ENCODE measurements at regions not wholly inside any gene's neighbourhood (a gene's known extent, or its start where the extent isn't known, plus 50 kb on each side); places are given as distances from the start of the nearest gene placed in this dataset.
"Not testable (repeated sequence)": the region's sequence is repeated elsewhere in the genome, so short reads cannot be mapped to it uniquely, and the experiment has no call there.

GRCh38 chr6:144406796-144407195 is 121.7 kb downstream of the UTRN start:
- no peaks in the 10 kb centered on the region for H3K9me3 ChIP-seq (ENCODE audit: control insufficient read depth, low read length)
- H3K36me3 ChIP-seq (ENCODE audit: control insufficient read depth, insufficient read depth, low read length), result no peaks in the 10 kb centered on the region
- no peaks in the 10 kb centered on the region for H3K27me3 ChIP-seq (replicated peaks; ENCODE audit: control insufficient read depth, insufficient read depth, low read length, poor library complexity, severe bottlenecking)
- H3K27ac ChIP-seq (ENCODE audit: insufficient read depth, low read length, poor library complexity, severe bottlenecking), result no peak overlapping the region
- H3K4me3 ChIP-seq (ENCODE audit: insufficient read depth, low read depth, low read length, poor library complexity, severe bottlenecking), result no peak overlapping the region
- DNase-seq, result no peak
- H3K4me1 ChIP-seq (ENCODE audit: control insufficient read depth, insufficient read depth, low read length, poor library complexity, severe bottlenecking), result peaks cover 5% of the 10 kb centered on the region

- Histone ChIP-seq H3K4me1 (ENCODE audit: control insufficient read depth, insufficient read depth, low read length, poor library complexity, severe bottlenecking) (peaks cover 5% of the 10 kb centered on the region), H3K36me3 (ENCODE audit: control insufficient read depth, insufficient read depth, low read length) (no peaks in the 10 kb centered on the region)
These were observed 123.0 kb downstream of the UTRN start for GRCh38 chr6:144408161-144408560.

GRCh38 chr6:144410059-144410458 is 124.9 kb downstream of the UTRN start:
- no peak overlapping the region for H3K27ac ChIP-seq (ENCODE audit: insufficient read depth, low read length, poor library complexity, severe bottlenecking)
- no peaks in the 10 kb centered on the region for H3K27me3 ChIP-seq (replicated peaks; ENCODE audit: control insufficient read depth, insufficient read depth, low read length, poor library complexity, severe bottlenecking)
- no peak for DNase-seq
- peaks cover 5% of the 10 kb centered on the region for H3K4me1 ChIP-seq (ENCODE audit: control insufficient read depth, insufficient read depth, low read length, poor library complexity, severe bottlenecking)
- no peaks in the 10 kb centered on the region for H3K9me3 ChIP-seq (ENCODE audit: control insufficient read depth, low read length)
- H3K36me3 ChIP-seq (ENCODE audit: control insufficient read depth, insufficient read depth, low read length), result no peaks in the 10 kb centered on the region
- no peak overlapping the region for H3K4me3 ChIP-seq (ENCODE audit: insufficient read depth, low read depth, low read length, poor library complexity, severe bottlenecking)

More at GRCh38 chr6:144408161-144408560, 123.0 kb downstream of the UTRN start:
- Histone ChIP-seq H3K27ac (ENCODE audit: insufficient read depth, low read length, poor library complexity, severe bottlenecking) (no peak overlapping the region), H3K27me3 (replicated peaks; ENCODE audit: control insufficient read depth, insufficient read depth, low read length, poor library complexity, severe bottlenecking) (no peaks in the 10 kb centered on the region), H3K9me3 (ENCODE audit: control insufficient read depth, low read length) (no peaks in the 10 kb centered on the region), H3K4me3 (ENCODE audit: insufficient read depth, low read depth, low read length, poor library complexity, severe bottlenecking) (no peak overlapping the region)
- no peak for DNase-seq

- DNase-seq; H3K4me3 ChIP-seq (ENCODE audit: insufficient read depth, low read depth, low read length, poor library complexity, severe bottlenecking); H3K9me3 ChIP-seq (ENCODE audit: control insufficient read depth, low read length); H3K4me1 ChIP-seq (ENCODE audit: control insufficient read depth, insufficient read depth, low read length, poor library complexity, severe bottlenecking); H3K36me3 ChIP-seq (ENCODE audit: control insufficient read depth, insufficient read depth, low read length); H3K27ac ChIP-seq (ENCODE audit: insufficient read depth, low read length, poor library complexity, severe bottlenecking); H3K27me3 ChIP-seq (replicated peaks; ENCODE audit: control insufficient read depth, insufficient read depth, low read length, poor library complexity, severe bottlenecking): not testable (repeated sequence)
These were observed 125.4 kb downstream of the UTRN start for GRCh38 chr6:144410574-144410973.

GRCh38 chr6:144411531-144412165 is 126.5 kb downstream of the UTRN start:
- no peaks in the 10 kb centered on the region for H3K9me3 ChIP-seq (ENCODE audit: control insufficient read depth, low read length)
- H3K4me3 ChIP-seq (ENCODE audit: insufficient read depth, low read depth, low read length, poor library complexity, severe bottlenecking), result peak overlapping the region; percentile 22
- H3K27ac ChIP-seq (ENCODE audit: insufficient read depth, low read length, poor library complexity, severe bottlenecking), result no peak overlapping the region
- H3K4me1 ChIP-seq (ENCODE audit: control insufficient read depth, insufficient read depth, low read length, poor library complexity, severe bottlenecking), result peaks cover 5% of the 10 kb centered on the region
- H3K27me3 ChIP-seq (replicated peaks; ENCODE audit: control insufficient read depth, insufficient read depth, low read length, poor library complexity, severe bottlenecking), result no peaks in the 10 kb centered on the region
- no peaks in the 10 kb centered on the region for H3K36me3 ChIP-seq (ENCODE audit: control insufficient read depth, insufficient read depth, low read length)
- DNase-seq, result no peak

GRCh38 chr6:144413418-144413817 is 128.3 kb downstream of the UTRN start:
- no peaks in the 10 kb centered on the region for H3K9me3 ChIP-seq (ENCODE audit: control insufficient read depth, low read length)
- H3K4me3 ChIP-seq (ENCODE audit: insufficient read depth, low read depth, low read length, poor library complexity, severe bottlenecking), result no peak overlapping the region
- no peaks in the 10 kb centered on the region for H3K27me3 ChIP-seq (replicated peaks; ENCODE audit: control insufficient read depth, insufficient read depth, low read length, poor library complexity, severe bottlenecking)
- no peak overlapping the region for H3K27ac ChIP-seq (ENCODE audit: insufficient read depth, low read length, poor library complexity, severe bottlenecking)
- peaks cover 5% of the 10 kb centered on the region for H3K4me1 ChIP-seq (ENCODE audit: control insufficient read depth, insufficient read depth, low read length, poor library complexity, severe bottlenecking)
- H3K36me3 ChIP-seq (ENCODE audit: control insufficient read depth, insufficient read depth, low read length), result no peaks in the 10 kb centered on the region
- no peak for DNase-seq

GRCh38 chr6:144415014-144415413 is 129.9 kb downstream of the UTRN start:
- Histone ChIP-seq H3K27me3 (replicated peaks; ENCODE audit: control insufficient read depth, insufficient read depth, low read length, poor library complexity, severe bottlenecking) (no peaks in the 10 kb centered on the region), H3K4me3 (ENCODE audit: insufficient read depth, low read depth, low read length, poor library complexity, severe bottlenecking) (no peak overlapping the region), H3K9me3 (ENCODE audit: control insufficient read depth, low read length) (no peaks in the 10 kb centered on the region), H3K36me3 (ENCODE audit: control insufficient read depth, insufficient read depth, low read length) (no peaks in the 10 kb centered on the region), H3K27ac (ENCODE audit: insufficient read depth, low read length, poor library complexity, severe bottlenecking) (no peak overlapping the region), H3K4me1 (ENCODE audit: control insufficient read depth, insufficient read depth, low read length, poor library complexity, severe bottlenecking) (peaks cover 11% of the 10 kb centered on the region)
- DNase-seq, result no peak

- Histone ChIP-seq H3K4me1 (ENCODE audit: control insufficient read depth, insufficient read depth, low read length, poor library complexity, severe bottlenecking) (peaks cover 11% of the 10 kb centered on the region), H3K27ac (ENCODE audit: insufficient read depth, low read length, poor library complexity, severe bottlenecking) (no peak overlapping the region), H3K36me3 (ENCODE audit: control insufficient read depth, insufficient read depth, low read length) (no peaks in the 10 kb centered on the region), H3K27me3 (replicated peaks; ENCODE audit: control insufficient read depth, insufficient read depth, low read length, poor library complexity, severe bottlenecking) (no peaks in the 10 kb centered on the region), H3K9me3 (ENCODE audit: control insufficient read depth, low read length) (no peaks in the 10 kb centered on the region), H3K4me3 (ENCODE audit: insufficient read depth, low read depth, low read length, poor library complexity, severe bottlenecking) (no peak overlapping the region)
- DNase-seq, result no peak
These were observed 130.7 kb downstream of the UTRN start for GRCh38 chr6:144415835-144416237.

GRCh38 chr6:144416244-144416643 is 131.1 kb downstream of the UTRN start:
- H3K27ac ChIP-seq (ENCODE audit: insufficient read depth, low read length, poor library complexity, severe bottlenecking), result no peak overlapping the region
- H3K27me3 ChIP-seq (replicated peaks; ENCODE audit: control insufficient read depth, insufficient read depth, low read length, poor library complexity, severe bottlenecking), result no peaks in the 10 kb centered on the region
- peaks cover 11% of the 10 kb centered on the region for H3K4me1 ChIP-seq (ENCODE audit: control insufficient read depth, insufficient read depth, low read length, poor library complexity, severe bottlenecking)
- no peaks in the 10 kb centered on the region for H3K9me3 ChIP-seq (ENCODE audit: control insufficient read depth, low read length)
- H3K4me3 ChIP-seq (ENCODE audit: insufficient read depth, low read depth, low read length, poor library complexity, severe bottlenecking), result no peak overlapping the region
- DNase-seq, result no peak
- H3K36me3 ChIP-seq (ENCODE audit: control insufficient read depth, insufficient read depth, low read length), result no peaks in the 10 kb centered on the region

- Histone ChIP-seq H3K4me1 (ENCODE audit: control insufficient read depth, insufficient read depth, low read length, poor library complexity, severe bottlenecking) (peaks cover 6% of the 10 kb centered on the region), H3K4me3 (ENCODE audit: insufficient read depth, low read depth, low read length, poor library complexity, severe bottlenecking) (no peak overlapping the region), H3K27ac (ENCODE audit: insufficient read depth, low read length, poor library complexity, severe bottlenecking) (no peak overlapping the region), H3K27me3 (replicated peaks; ENCODE audit: control insufficient read depth, insufficient read depth, low read length, poor library complexity, severe bottlenecking) (no peaks in the 10 kb centered on the region), H3K36me3 (ENCODE audit: control insufficient read depth, insufficient read depth, low read length) (peaks cover under 1% of the 10 kb centered on the region), H3K9me3 (ENCODE audit: control insufficient read depth, low read length) (no peaks in the 10 kb centered on the region)
- no peak for DNase-seq
These were observed 131.6 kb downstream of the UTRN start for GRCh38 chr6:144416773-144417172.

Data from effector memory CD4-positive, alpha-beta T cell (primary cell).